ENCODE measurements at regions not wholly inside any gene's neighbourhood (a gene's known extent, or its start where the extent isn't known, plus 50 kb on each side); places are given as distances from the start of the nearest gene placed in this dataset.

DNA sequence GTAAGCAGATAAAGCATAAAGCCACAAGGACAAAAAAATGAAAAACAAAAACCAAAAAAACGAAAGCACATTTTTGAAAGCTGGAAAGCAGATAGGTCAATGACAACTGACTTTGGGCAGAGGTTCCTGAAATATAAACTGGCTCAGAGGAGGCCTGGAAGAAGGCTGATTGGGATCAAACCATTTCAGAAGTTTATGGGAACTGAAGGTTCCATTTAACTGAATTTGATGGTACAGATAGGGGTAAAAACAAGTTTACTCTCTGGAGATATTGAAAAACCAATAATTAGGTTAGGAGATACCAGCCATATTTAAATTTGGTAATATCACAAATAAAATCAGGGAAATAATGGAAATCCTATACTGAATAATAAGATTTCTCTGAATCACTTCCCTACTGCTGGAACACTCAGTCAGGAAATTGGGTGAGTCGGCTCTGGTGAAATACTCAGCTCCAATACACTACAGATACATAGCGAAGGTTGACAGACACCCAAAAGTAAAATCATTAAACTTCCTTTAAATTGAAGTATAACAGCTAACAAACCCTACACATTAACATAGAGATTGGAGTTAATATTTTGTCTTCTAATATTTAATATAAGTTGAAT lies 1584.3 kb downstream of the STIM2 start:
- TF ChIP-seq, protein P1, sequence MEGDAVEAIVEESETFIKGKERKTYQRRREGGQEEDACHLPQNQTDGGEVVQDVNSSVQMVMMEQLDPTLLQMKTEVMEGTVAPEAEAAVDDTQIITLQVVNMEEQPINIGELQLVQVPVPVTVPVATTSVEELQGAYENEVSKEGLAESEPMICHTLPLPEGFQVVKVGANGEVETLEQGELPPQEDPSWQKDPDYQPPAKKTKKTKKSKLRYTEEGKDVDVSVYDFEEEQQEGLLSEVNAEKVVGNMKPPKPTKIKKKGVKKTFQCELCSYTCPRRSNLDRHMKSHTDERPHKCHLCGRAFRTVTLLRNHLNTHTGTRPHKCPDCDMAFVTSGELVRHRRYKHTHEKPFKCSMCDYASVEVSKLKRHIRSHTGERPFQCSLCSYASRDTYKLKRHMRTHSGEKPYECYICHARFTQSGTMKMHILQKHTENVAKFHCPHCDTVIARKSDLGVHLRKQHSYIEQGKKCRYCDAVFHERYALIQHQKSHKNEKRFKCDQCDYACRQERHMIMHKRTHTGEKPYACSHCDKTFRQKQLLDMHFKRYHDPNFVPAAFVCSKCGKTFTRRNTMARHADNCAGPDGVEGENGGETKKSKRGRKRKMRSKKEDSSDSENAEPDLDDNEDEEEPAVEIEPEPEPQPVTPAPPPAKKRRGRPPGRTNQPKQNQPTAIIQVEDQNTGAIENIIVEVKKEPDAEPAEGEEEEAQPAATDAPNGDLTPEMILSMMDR (IDR thresholded peaks at IDR 0.05): no peak
- no peak for TF ChIP-seq POLR2A (IDR thresholded peaks at IDR 0.05)
